ENCODE measurements at regions not wholly inside any gene's neighbourhood (a gene's known extent, or its start where the extent isn't known, plus 50 kb on each side); places are given as distances from the start of the nearest gene placed in this dataset.

DNA sequence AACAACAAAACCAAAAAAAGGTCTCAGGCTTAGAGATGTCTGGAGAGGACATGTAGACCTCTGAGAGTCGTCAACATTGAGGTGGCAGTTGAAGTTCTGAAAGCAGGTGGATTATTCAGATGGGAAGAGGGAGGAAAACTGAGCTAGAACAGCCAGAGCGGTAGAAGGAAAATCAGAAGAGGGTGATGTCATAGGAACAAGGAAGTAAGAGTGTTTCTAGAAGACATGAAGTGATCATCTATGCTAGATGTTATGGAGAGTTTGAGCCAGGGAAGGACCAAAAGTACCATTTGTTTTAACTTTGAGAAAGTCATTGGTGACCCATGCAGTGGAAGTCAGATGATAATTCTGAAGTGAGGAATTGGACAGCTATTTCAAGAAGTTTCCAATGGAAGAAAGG lies 316.2 kb upstream of the RGS6 start:
- H3K9ac ChIP-seq (replicated peaks; ENCODE audit: extremely low read depth, insufficient read depth, low read length), result no peak overlapping the region
- H3K79me2 ChIP-seq (ENCODE audit: control insufficient read depth, insufficient read depth, low read length), result no peaks in the 10 kb centered on the region
- ChIA-PET POLR2A (no interaction called here), CTCF (interaction anchor here (0.9 kb wide), 1 partner anchor 27 kb away, joined by 3 read pairs; no protein-coding TSS in a partner anchor)
- H3K36me3 ChIP-seq (ENCODE audit: control insufficient read depth in 2 of 2, extremely low read depth in 1 of 2, insufficient read depth in 2 of 2, low read length in 2 of 2), result no peaks in the 10 kb centered on the region
- no peaks in the 10 kb centered on the region for H3K27me3 ChIP-seq (ENCODE audit: control insufficient read depth in 2 of 2, insufficient read depth in 2 of 2, low read length in 2 of 2)
- no peaks in the 10 kb centered on the region for H4K20me1 ChIP-seq (replicated peaks; ENCODE audit: control insufficient read depth, extremely low read depth, insufficient read depth, low read length)
- BruUV-seq (replicated peaks), result no TSS peak
- peaks cover 14% of the 10 kb centered on the region for H3K4me1 ChIP-seq (ENCODE audit: control insufficient read depth, extremely low read depth, insufficient read depth, low read length)
- TF ChIP-seq FOS (IDR thresholded peaks at IDR 0.05; ENCODE audit: borderline replicate concordance, insufficient read depth, low read length) (no peak), POLR2A (IDR thresholded peaks at IDR 0.05; ENCODE audit: low read depth, low read length) (no peak), POLR2AphosphoS5 (IDR thresholded peaks at IDR 0.05; ENCODE audit: insufficient read depth, low read depth, low read length) (no peak)
- TF ChIP-seq, protein P1, sequence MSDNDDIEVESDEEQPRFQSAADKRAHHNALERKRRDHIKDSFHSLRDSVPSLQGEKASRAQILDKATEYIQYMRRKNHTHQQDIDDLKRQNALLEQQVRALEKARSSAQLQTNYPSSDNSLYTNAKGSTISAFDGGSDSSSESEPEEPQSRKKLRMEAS (IDR thresholded peaks at IDR 0.05; ENCODE audit: insufficient read depth, insufficient read length), result no peak
- dilution Hi-C loops (cut with MboI; ENCODE audit: extremely low pct_ligation_motif_present, low sequenced_read_pairs) (no loop called here), intact Hi-C loops (cut with micrococcal nuclease) (no loop called here)
- H2AFZ ChIP-seq (ENCODE audit: low read depth, low read length), result no peak overlapping the region
- DNase-seq (ENCODE audit: low read depth, low spot score) (no peak), FAIRE-seq (no peak)
- H3K9me3 ChIP-seq (replicated peaks; ENCODE audit: control insufficient read depth, insufficient read depth, low read length), result no peaks in the 10 kb centered on the region
- no peak overlapping the region for H3K27ac ChIP-seq (ENCODE audit: insufficient read depth, low read depth, low read length)
- no peaks in the 10 kb centered on the region for H3K9me1 ChIP-seq (replicated peaks; ENCODE audit: control insufficient read depth, extremely low read depth, insufficient read depth, low read length)
- no peak overlapping the region for H3K4me3 ChIP-seq (replicated peaks in 1 of 3; ENCODE audit: insufficient read depth in 1 of 3, low read depth in 1 of 3, low read length in 3 of 3)
- no peak overlapping the region for H3K4me2 ChIP-seq (ENCODE audit: insufficient read depth, low read length)

DNA sequence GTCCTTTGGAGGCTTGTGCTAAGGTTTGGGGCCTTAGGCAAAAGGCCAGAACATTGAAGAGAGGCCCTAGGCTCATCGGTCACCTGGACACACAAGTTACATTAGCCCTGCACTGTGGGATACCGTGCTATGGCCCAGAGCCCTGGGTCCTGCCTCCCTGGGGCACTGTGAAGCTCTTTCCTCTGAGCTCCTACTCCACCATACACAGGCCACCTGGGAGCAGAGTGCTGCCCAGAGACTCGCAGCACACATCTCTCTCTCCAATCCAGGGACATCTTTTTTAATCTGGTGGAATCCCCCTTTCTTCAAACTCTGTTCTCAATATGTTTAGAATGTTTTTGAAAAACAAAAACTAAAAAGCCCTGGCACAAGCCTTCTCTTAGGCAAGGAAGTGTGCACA lies 314.2 kb upstream of the RGS6 start:
- no TSS peak for BruUV-seq (replicated peaks)
- H3K4me1 ChIP-seq (ENCODE audit: control insufficient read depth, extremely low read depth, insufficient read depth, low read length), result peaks cover 16% of the 10 kb centered on the region
- no peak overlapping the region for H3K4me3 ChIP-seq (replicated peaks in 1 of 3; ENCODE audit: insufficient read depth in 1 of 3, low read depth in 1 of 3, low read length in 3 of 3)
- H3K27me3 ChIP-seq (ENCODE audit: control insufficient read depth in 2 of 2, insufficient read depth in 2 of 2, low read length in 2 of 2), result no peaks in the 10 kb centered on the region
- no peak overlapping the region for H2AFZ ChIP-seq (ENCODE audit: low read depth, low read length)
- ChIA-PET CTCF (no interaction called here), POLR2A (no interaction called here)
- no peak overlapping the region for H3K9ac ChIP-seq (replicated peaks; ENCODE audit: extremely low read depth, insufficient read depth, low read length)
- DNase-seq (ENCODE audit: low read depth, low spot score), result no peak
- H3K9me3 ChIP-seq (replicated peaks; ENCODE audit: control insufficient read depth, insufficient read depth, low read length), result no peaks in the 10 kb centered on the region
- no peaks in the 10 kb centered on the region for H4K20me1 ChIP-seq (replicated peaks; ENCODE audit: control insufficient read depth, extremely low read depth, insufficient read depth, low read length)
- no peaks in the 10 kb centered on the region for H3K79me2 ChIP-seq (ENCODE audit: control insufficient read depth, insufficient read depth, low read length)
- TF ChIP-seq, protein P2, sequence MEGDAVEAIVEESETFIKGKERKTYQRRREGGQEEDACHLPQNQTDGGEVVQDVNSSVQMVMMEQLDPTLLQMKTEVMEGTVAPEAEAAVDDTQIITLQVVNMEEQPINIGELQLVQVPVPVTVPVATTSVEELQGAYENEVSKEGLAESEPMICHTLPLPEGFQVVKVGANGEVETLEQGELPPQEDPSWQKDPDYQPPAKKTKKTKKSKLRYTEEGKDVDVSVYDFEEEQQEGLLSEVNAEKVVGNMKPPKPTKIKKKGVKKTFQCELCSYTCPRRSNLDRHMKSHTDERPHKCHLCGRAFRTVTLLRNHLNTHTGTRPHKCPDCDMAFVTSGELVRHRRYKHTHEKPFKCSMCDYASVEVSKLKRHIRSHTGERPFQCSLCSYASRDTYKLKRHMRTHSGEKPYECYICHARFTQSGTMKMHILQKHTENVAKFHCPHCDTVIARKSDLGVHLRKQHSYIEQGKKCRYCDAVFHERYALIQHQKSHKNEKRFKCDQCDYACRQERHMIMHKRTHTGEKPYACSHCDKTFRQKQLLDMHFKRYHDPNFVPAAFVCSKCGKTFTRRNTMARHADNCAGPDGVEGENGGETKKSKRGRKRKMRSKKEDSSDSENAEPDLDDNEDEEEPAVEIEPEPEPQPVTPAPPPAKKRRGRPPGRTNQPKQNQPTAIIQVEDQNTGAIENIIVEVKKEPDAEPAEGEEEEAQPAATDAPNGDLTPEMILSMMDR (IDR thresholded peaks at IDR 0.05; ENCODE audit: extremely low read depth in 1 of 2, insufficient read depth in 1 of 2, low read depth in 1 of 2, low read length in 2 of 2), result no peak
- TF ChIP-seq MYC (IDR thresholded peaks at IDR 0.05; ENCODE audit: low read depth, low read length) (no peak), POLR2A (IDR thresholded peaks at IDR 0.05; ENCODE audit: low read depth, low read length) (no peak), POLR2AphosphoS5 (IDR thresholded peaks at IDR 0.05; ENCODE audit: insufficient read depth, low read depth, low read length) (no peak), FOS (IDR thresholded peaks at IDR 0.05; ENCODE audit: borderline replicate concordance, insufficient read depth, low read length) (no peak), GATA2 (IDR thresholded peaks at IDR 0.05; ENCODE audit: insufficient read depth, insufficient read length, low read depth, low read length) (no peak)
- FAIRE-seq, result no peak
- no peaks in the 10 kb centered on the region for H3K36me3 ChIP-seq (ENCODE audit: control insufficient read depth in 2 of 2, extremely low read depth in 1 of 2, insufficient read depth in 2 of 2, low read length in 2 of 2)
- no peak overlapping the region for H3K27ac ChIP-seq (ENCODE audit: insufficient read depth, low read depth, low read length)
- H3K9me1 ChIP-seq (replicated peaks; ENCODE audit: control insufficient read depth, extremely low read depth, insufficient read depth, low read length), result no peaks in the 10 kb centered on the region
- intact Hi-C loops (cut with micrococcal nuclease) (no loop called here), dilution Hi-C loops (cut with MboI; ENCODE audit: extremely low pct_ligation_motif_present, low sequenced_read_pairs) (no loop called here)
- H3K4me2 ChIP-seq (ENCODE audit: insufficient read depth, low read length), result no peak overlapping the region
